ENCODE measurements at regions not wholly inside any gene's neighbourhood (a gene's known extent, or its start where the extent isn't known, plus 50 kb on each side); places are given as distances from the start of the nearest gene placed in this dataset.

GRCh38 chr13:54183166-54183565 is 1154.6 kb downstream of the OLFM4 start:
- H3K9ac ChIP-seq (ENCODE audit: insufficient read depth, low read length): no peak overlapping the region
- no peak overlapping the region for H2AFZ ChIP-seq (ENCODE audit: low read length)
- TF ChIP-seq CTCF (conservative IDR thresholded peaks at IDR 0.05 in 1 of 2, IDR thresholded peaks at IDR 0.05 in 1 of 2; ENCODE audit: low read depth in 1 of 2, low read length in 2 of 2): no peak
- no peak for TF ChIP-seq EZH2 (IDR thresholded peaks at IDR 0.05; ENCODE audit: low read length, missing control alignments)
- H3K27me3 ChIP-seq (ENCODE audit: control insufficient read depth, insufficient read depth, low read length): no peaks in the 10 kb centered on the region
- H3K27ac ChIP-seq (ENCODE audit: insufficient read depth, low read length): no peak overlapping the region
- H3K4me2 ChIP-seq (ENCODE audit: extremely low read depth, insufficient read depth, low read length): no peak overlapping the region
- no peaks in the 10 kb centered on the region for H3K4me1 ChIP-seq (ENCODE audit: control insufficient read depth, extremely low read depth, insufficient read depth, low read length)
- no peaks in the 10 kb centered on the region for H3K36me3 ChIP-seq (ENCODE audit: control insufficient read depth, insufficient read depth, low read length)
- no peaks in the 10 kb centered on the region for H3K79me2 ChIP-seq (ENCODE audit: control insufficient read depth, insufficient read depth, low read length)
- DNase-seq (ENCODE audit: low read depth in 2 of 2): no peak
- H3K9me3 ChIP-seq (ENCODE audit: control insufficient read depth, insufficient read depth, low read depth, low read length): no peaks in the 10 kb centered on the region
- H3K4me3 ChIP-seq (replicated peaks in 1 of 4; ENCODE audit: control extremely low read depth in 1 of 4, insufficient read depth in 1 of 4, low read depth in 3 of 4, low read length in 4 of 4): no peak overlapping the region
- no peaks in the 10 kb centered on the region for H4K20me1 ChIP-seq (ENCODE audit: control insufficient read depth, extremely low read depth, insufficient read depth, low read length)

GRCh38 chr13:54183728-54184127 is 1155.1 kb downstream of the OLFM4 start:
- Histone ChIP-seq H3K36me3 (ENCODE audit: control insufficient read depth, insufficient read depth, low read length) (no peaks in the 10 kb centered on the region), H3K4me2 (ENCODE audit: extremely low read depth, insufficient read depth, low read length) (no peak overlapping the region), H2AFZ (ENCODE audit: low read length) (no peak overlapping the region), H3K79me2 (ENCODE audit: control insufficient read depth, insufficient read depth, low read length) (no peaks in the 10 kb centered on the region), H3K27ac (ENCODE audit: insufficient read depth, low read length) (no peak overlapping the region), H3K9ac (ENCODE audit: insufficient read depth, low read length) (no peak overlapping the region), H4K20me1 (ENCODE audit: control insufficient read depth, extremely low read depth, insufficient read depth, low read length) (no peaks in the 10 kb centered on the region), H3K9me3 (ENCODE audit: control insufficient read depth, insufficient read depth, low read depth, low read length) (no peaks in the 10 kb centered on the region), H3K4me1 (ENCODE audit: control insufficient read depth, extremely low read depth, insufficient read depth, low read length) (no peaks in the 10 kb centered on the region), H3K4me3 (replicated peaks in 1 of 4; ENCODE audit: control extremely low read depth in 1 of 4, insufficient read depth in 1 of 4, low read depth in 3 of 4, low read length in 4 of 4) (no peak overlapping the region), H3K27me3 (ENCODE audit: control insufficient read depth, insufficient read depth, low read length) (no peaks in the 10 kb centered on the region)
- no peak for DNase-seq (ENCODE audit: low read depth in 2 of 2)
- no peak for TF ChIP-seq CTCF (conservative IDR thresholded peaks at IDR 0.05 in 1 of 2, IDR thresholded peaks at IDR 0.05 in 1 of 2; ENCODE audit: low read depth in 1 of 2, low read length in 2 of 2)
- TF ChIP-seq EZH2 (IDR thresholded peaks at IDR 0.05; ENCODE audit: low read length, missing control alignments): no peak

GRCh38 chr13:54184576-54184975 is 1156.0 kb downstream of the OLFM4 start:
- Histone ChIP-seq H3K79me2 (ENCODE audit: control insufficient read depth, insufficient read depth, low read length) (no peaks in the 10 kb centered on the region), H3K27me3 (ENCODE audit: control insufficient read depth, insufficient read depth, low read length) (no peaks in the 10 kb centered on the region), H3K4me2 (ENCODE audit: extremely low read depth, insufficient read depth, low read length) (no peak overlapping the region), H3K4me1 (ENCODE audit: control insufficient read depth, extremely low read depth, insufficient read depth, low read length) (no peaks in the 10 kb centered on the region), H3K9ac (ENCODE audit: insufficient read depth, low read length) (no peak overlapping the region), H4K20me1 (ENCODE audit: control insufficient read depth, extremely low read depth, insufficient read depth, low read length) (no peaks in the 10 kb centered on the region), H2AFZ (ENCODE audit: low read length) (no peak overlapping the region), H3K9me3 (ENCODE audit: control insufficient read depth, insufficient read depth, low read depth, low read length) (no peaks in the 10 kb centered on the region), H3K4me3 (replicated peaks in 1 of 4; ENCODE audit: control extremely low read depth in 1 of 4, insufficient read depth in 1 of 4, low read depth in 3 of 4, low read length in 4 of 4) (no peak overlapping the region), H3K36me3 (ENCODE audit: control insufficient read depth, insufficient read depth, low read length) (no peaks in the 10 kb centered on the region), H3K27ac (ENCODE audit: insufficient read depth, low read length) (no peak overlapping the region)
- TF ChIP-seq EZH2 (IDR thresholded peaks at IDR 0.05; ENCODE audit: low read length, missing control alignments) (no peak), CTCF (conservative IDR thresholded peaks at IDR 0.05 in 1 of 2, IDR thresholded peaks at IDR 0.05 in 1 of 2; ENCODE audit: low read depth in 1 of 2, low read length in 2 of 2) (no peak)
- DNase-seq (ENCODE audit: low read depth in 2 of 2): no peak
